ENCODE measurements at regions not wholly inside any gene's neighbourhood (a gene's known extent, or its start where the extent isn't known, plus 50 kb on each side); places are given as distances from the start of the nearest gene placed in this dataset.

GRCh38 chr10:111837086-111837485 is 346.5 kb downstream of the GPAM start:
- TF ChIP-seq CTCF (IDR thresholded peaks at IDR 0.05; ENCODE audit: low read depth, low read length), result no peak
- H3K4me3 ChIP-seq (ENCODE audit: low read depth, low read length), result no peak overlapping the region

GRCh38 chr10:111837985-111838384 is 345.6 kb downstream of the GPAM start:
- no peak overlapping the region for H3K4me3 ChIP-seq (ENCODE audit: low read depth, low read length)
- no peak for TF ChIP-seq CTCF (IDR thresholded peaks at IDR 0.05; ENCODE audit: low read depth, low read length)

- no peak for TF ChIP-seq CTCF (IDR thresholded peaks at IDR 0.05; ENCODE audit: low read depth, low read length)
Measured at GRCh38 chr10:111840546-111840945, 343.0 kb downstream of the GPAM start.

GRCh38 chr10:111852801-111853200 is 330.8 kb downstream of the GPAM start:
- no peak for TF ChIP-seq CTCF (IDR thresholded peaks at IDR 0.05; ENCODE audit: low read depth, low read length)
- H3K4me3 ChIP-seq (ENCODE audit: low read depth, low read length), result no peak overlapping the region

More at GRCh38 chr10:111840546-111840945, 343.0 kb downstream of the GPAM start:
- H3K4me3 ChIP-seq (ENCODE audit: low read depth, low read length), result no peak overlapping the region

- no peak overlapping the region for H3K4me3 ChIP-seq (ENCODE audit: low read depth, low read length)
- no peak for TF ChIP-seq CTCF (IDR thresholded peaks at IDR 0.05; ENCODE audit: low read depth, low read length)
Measured at GRCh38 chr10:111856631-111857030, 326.9 kb downstream of the GPAM start.

- TF ChIP-seq CTCF (IDR thresholded peaks at IDR 0.05; ENCODE audit: low read depth, low read length), result no peak
- H3K4me3 ChIP-seq (ENCODE audit: low read depth, low read length), result no peak overlapping the region
Measured at GRCh38 chr10:111865550-111865949, 318.0 kb downstream of the GPAM start.

GRCh38 chr10:111871458-111871857 is 312.1 kb downstream of the GPAM start:
- TF ChIP-seq CTCF (IDR thresholded peaks at IDR 0.05; ENCODE audit: low read depth, low read length), result no peak
- H3K4me3 ChIP-seq (ENCODE audit: low read depth, low read length), result no peak overlapping the region

All from WI38 (cell line).